ENCODE measurements at regions not wholly inside any gene's neighbourhood (a gene's known extent, or its start where the extent isn't known, plus 50 kb on each side); places are given as distances from the start of the nearest gene placed in this dataset.

DNA sequence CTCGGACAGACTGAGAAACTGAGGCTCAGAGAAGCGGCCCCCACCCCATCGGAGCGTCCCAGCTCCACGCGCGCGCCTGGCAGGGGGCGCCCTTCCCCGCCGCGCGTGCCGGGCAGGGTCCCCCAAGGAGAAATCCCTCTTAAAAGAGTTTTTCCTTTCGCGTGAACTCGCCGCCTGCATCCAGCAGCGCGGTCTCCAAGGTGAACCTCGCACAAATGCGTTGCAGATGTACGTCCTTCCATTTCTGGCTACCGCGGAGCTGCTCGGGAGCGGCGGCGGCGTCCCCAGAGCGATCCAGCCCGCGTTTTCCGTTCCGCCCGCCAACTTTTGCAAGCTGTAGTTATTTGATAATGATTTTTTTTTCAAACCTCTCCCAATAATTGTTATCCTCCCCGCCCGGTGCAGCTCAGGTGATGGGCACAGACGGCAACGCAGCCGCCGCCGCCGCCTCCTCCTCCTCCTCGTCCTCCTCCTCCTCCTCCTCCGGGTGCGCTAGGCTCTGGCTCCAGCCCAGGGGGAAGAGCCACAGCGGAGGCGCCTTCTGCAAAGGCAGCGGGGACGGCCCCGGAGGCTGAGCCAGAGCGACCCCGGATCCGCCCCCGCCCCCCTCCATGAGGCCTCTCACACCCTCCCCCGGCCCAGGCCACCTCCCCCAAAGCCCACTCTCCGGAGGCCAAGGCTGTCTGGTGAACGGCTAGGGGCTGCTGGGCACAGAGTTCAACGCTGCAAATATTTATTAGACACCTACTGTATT is 74.0 kb upstream of the CUX1 start:
- TF ChIP-seq, protein P1, sequence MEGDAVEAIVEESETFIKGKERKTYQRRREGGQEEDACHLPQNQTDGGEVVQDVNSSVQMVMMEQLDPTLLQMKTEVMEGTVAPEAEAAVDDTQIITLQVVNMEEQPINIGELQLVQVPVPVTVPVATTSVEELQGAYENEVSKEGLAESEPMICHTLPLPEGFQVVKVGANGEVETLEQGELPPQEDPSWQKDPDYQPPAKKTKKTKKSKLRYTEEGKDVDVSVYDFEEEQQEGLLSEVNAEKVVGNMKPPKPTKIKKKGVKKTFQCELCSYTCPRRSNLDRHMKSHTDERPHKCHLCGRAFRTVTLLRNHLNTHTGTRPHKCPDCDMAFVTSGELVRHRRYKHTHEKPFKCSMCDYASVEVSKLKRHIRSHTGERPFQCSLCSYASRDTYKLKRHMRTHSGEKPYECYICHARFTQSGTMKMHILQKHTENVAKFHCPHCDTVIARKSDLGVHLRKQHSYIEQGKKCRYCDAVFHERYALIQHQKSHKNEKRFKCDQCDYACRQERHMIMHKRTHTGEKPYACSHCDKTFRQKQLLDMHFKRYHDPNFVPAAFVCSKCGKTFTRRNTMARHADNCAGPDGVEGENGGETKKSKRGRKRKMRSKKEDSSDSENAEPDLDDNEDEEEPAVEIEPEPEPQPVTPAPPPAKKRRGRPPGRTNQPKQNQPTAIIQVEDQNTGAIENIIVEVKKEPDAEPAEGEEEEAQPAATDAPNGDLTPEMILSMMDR (IDR thresholded peaks at IDR 0.05; ENCODE audit: low read depth, low read length) = peak; percentile 82
- no peak for TF ChIP-seq EZH2phosphoT487 (IDR thresholded peaks at IDR 0.05; ENCODE audit: low read depth)

All from OCI-LY3 (cell line).